ENCODE measurements at regions not wholly inside any gene's neighbourhood (a gene's known extent, or its start where the extent isn't known, plus 50 kb on each side); places are given as distances from the start of the nearest gene placed in this dataset.
"Not testable (repeated sequence)": the region's sequence is repeated elsewhere in the genome, so short reads cannot be mapped to it uniquely, and the experiment has no call there.

DNA sequence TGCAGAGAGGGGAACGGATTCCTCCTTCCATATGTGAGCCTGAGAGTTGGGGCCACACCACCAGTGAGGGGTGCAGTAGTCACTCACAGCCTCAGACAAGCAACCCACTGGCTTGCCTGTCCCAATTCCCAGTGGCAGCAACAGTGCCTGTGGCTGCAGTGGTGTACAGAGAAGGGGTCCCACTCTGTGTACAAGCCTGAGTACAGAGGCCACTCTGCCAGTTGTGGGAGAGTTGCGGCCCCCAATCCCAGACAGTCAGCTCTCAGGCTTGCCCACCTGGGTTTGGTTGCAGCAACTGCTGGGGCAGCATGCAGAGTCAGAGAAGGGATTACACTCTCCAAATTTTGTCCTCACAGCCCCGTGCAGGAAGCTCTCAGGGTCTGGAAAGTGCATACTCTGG, 133.2 kb upstream of the RFX3 start:
- DNase-seq = no peak

DNA sequence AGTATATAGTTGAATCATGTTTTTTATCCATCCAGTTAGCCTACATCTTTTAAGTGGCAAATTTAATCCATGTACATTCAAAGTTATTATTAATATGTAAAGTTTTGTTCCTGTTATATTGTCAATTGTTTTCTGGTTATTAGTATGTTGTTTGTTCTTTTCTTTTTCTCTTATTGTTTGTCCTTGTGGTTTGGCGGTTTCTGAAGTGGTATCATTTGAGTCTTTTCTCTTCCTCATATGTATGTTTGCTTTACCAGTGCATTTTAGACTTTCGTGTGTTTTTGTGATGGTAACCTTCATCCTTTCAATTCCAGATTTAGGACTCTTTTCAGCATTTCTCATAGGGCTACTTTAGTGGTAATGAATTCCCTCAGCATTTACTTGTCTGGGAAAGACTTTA, 130.4 kb upstream of the RFX3 start:
- no peak for DNase-seq

DNA sequence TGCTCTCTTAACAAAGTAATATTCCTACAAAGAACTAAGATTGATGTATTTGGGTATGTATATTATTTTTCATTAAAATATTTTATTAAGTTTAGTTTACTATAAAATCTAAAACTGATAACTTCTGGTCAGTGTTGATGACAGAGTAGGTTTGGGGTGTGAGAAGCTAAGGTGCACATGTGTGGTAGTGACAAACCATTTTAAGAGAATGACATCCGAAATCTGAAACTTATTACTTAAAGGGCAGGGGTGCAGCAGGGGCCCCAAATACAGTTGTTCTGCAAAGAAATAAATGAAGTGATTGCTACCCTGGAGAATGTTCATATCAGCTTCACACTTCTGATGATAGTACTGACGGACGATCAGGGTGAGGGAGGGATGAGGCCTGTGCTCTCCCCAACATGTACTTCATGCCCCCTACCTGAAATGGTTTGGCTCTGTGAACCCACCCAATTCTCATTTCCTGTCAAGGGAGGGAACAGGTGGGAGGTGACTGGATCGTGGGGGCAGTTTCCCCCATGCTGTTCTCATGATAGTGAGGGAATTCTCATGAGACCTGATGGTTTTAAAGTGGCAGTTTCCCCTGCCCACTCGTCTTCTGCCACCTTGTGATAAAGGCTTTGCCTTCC, 125.3 kb upstream of the RFX3 start:
- no peak for DNase-seq

DNA sequence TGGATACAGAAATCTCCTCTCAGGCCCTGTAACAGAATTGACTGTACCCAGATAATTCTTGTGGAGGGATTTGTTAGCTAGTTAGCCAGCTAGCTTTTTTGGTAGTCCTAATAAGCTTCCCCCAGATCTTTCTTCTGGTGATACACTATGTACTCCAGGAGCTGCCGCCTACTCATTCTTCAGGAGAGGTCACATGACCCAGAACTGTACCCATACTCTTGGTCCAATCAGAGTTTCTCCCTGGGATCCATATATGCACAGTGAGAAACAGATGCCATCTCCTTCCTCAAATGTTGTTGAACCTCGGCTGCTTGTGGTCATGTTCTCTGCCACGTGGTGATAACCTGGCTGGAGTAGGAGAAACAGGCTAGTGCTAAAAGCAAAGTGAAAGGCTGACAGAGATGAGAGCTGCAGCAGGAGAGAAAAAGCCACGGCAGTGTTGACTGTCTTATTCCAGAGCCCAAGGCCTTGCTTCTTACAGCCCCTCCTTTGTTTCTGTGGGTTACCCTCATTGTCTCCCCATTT, 123.0 kb upstream of the RFX3 start:
- no peak for DNase-seq

DNA sequence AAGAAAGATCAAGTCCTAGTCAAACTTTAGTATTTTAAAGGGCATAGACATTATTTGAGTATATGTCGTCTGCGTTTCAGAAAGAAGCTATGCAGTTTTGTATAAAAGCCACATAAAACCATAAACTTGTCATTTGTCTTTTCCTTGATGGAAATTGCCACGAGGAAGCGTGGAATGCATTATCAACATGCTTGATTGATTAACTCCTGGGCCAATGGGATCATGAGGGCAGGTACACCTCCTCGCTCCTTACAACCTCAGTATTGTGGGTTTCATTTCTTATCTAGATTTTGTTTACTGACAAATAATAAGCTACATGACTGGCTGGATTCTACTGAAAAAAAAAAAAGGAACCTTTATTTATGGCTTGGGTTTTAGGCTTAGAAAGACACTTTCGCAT, 122.5 kb upstream of the RFX3 start:
- DNase-seq = no peak

DNA sequence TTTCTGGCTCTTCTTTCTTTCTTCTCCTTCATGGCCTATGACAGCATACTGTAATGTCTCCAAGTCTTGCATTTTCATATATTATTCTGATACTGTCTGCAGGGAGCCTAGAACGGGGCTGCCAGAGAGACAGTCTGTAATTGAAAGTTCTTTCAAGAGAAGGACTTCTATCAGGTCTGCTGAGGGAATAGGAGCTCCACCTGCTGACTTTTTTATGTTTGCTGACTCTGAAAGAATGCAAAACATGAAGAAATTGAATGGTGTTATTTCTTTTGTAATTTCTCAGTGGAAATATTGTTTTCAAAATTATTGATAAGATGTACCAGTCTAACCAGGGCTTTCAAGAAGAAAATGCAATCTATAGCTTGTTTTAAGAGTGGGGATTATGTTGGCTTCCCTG, 121.9 kb upstream of the RFX3 start:
- no peak for DNase-seq

DNA sequence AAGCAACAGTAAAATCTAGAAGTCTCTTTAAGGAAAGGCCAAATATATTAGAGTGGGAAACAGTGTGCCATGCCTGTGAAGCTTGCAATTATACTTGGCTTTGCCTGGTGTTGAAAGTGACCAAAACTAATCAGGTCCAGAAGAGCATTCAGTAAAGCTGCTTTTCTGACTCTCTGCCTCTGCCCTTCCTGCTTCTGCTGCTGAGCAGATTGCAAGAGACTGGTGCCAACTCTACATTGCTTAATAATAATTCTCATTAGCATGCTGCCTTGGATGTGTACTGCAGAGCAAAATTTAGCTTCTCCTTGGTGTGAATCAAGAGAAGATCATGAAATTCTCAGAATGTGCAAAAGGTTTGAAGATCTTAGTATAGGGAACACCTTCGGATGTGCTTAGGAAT, 120.4 kb upstream of the RFX3 start:
- peak; percentile 77 for DNase-seq

DNA sequence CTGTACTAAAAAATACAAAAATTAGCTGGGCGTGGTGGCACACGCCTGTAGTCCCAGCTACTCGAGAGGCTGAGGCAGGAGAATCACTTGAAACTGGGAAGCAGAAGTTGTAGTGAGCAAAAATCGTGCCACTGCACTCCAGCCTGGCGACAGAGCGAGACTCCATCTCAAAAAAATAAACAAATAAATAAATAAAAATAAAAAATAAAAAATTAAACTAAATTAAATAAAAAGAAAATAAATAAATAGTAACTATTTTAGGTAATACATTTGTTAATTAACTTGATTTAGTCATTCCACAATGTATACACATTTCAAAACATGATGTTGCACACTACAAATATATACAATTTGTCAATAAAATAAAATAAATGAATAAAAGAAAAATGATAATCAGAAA, 116.3 kb upstream of the RFX3 start:
- not testable (repeated sequence) for DNase-seq

DNA sequence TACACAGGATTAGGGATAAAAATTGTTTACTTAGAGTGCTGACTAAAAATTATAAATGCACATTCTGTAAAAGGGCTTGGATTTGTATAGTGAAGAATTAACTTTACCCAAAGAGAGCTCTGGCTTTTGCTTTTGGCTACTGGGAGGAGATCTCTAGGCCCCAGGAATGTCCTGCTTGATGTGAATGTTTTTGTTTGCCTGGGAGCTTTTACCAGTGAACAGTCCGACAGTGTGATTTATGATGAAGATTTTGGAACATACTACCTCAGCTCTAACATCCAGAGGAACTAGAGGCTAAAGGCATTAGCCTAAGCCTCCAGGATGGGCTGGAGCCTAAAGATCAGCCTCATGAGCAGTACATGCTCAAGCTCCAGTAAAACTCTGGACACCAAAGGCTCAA, 103.7 kb upstream of the RFX3 start:
- DNase-seq = no peak

DNA sequence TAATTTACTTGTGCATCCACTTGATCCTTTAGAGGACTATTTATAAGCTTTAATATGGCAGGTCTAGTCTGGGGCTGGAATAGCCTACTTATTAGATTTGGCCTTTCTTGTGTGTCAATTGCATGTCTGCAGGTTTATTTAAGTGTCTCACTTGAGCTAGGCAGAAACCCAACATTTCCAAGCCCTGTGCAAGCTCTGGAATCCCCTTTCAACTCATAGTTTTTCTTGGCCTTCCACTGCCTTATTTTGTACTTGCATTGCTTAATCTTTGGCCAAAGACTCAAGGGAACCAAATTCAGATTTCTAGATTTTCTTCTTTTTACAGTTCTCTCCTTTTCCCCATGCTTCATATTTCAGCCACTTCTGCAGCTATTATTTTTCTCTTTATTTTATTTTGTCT, 102.4 kb upstream of the RFX3 start:
- no peak for DNase-seq

DNA sequence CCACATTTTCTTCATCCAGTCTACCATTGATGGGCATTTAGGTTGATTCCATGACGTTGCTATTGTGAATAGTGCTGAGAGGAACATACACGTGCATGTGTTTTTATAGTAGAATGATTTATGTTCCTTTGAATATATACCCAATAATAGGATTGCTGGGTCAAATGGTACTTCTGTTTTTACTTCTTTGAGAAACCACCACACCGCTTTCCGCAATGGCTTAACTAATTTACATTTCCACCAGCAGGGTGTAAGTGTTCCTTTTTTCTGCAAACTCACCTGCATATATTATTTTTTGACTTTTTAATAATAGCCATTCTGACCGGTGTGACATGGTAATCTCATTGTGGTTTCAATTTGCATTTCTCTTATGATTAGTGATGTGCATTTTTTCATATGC, 82.2 kb upstream of the RFX3 start:
- no peak for DNase-seq

DNA sequence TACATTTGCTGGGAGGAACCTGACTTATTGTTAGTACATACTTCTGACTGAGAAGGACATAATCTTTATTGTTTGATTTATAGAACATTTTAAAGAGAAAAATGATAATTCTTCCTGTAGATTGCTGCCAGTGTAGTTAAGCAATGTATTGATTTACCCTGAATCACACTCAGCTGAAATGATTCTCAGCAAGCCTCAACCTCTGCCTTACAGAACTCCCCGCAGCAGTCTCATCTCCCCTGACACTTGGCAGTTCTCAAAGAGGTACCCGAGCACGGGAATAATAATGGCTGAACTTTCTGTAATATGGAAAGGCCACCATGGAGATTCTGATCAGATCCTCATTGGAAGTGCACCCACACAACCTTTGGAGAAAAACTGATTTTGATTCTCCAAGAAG, 74.9 kb upstream of the RFX3 start:
- DNase-seq = no peak

DNA sequence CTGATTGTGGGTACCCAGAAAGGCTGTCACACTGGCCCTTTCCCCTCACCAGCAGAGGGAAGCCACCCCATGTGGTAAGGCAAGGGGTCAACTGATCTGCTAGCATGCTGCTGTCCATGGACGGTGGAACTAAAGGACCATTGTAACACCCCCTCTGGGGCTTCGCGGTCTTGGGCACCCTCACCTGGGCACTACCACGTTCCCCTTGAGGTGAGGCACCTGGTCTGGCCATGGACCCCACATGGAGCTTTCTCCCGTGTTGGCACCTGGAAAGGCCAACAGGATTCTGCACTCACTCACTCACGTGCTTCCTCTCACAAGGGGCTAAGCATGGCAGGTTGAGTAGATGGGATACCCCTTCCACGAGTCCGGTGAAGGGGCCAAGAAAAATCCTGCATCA, 72.0 kb upstream of the RFX3 start:
- no peak for DNase-seq

DNA sequence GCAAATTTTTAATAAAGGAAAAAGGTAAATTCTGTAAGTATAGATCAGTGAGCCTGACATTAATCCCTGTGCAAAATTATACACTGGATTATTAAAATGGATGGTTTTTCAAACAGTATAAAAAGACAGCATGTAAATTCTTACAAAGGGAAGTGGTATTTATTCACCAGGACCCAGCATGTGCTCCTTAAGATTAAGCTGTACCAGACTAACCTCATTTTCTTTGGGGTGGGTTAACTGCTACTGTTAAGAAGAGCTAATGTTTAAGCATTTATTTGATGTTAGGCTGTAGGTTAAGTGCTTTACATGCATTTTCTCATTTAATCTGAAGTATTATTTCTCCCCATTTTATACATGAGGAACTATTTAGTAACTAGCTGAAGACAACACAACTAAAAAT, 60.3 kb upstream of the RFX3 start:
- DNase-seq = no peak

DNA sequence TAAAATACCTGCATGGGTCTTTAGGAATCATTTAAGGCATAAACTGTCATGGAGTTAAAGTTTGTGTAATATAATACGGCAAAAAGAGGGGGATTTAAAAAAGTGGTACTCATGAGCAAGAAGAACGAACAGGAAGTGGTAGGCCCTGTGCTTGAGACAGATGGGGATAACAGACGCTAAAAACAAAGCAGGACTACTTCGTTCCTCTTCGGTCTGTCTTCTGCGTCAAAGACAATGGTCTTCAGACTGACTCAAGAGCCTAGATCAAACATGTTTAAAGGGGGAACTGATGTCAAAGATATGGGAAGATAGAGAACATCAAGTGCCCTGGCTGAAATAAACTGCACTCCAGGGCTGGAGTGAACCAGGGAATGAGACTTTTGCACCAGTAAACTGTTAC, 59.8 kb upstream of the RFX3 start:
- DNase-seq = no peak

DNA sequence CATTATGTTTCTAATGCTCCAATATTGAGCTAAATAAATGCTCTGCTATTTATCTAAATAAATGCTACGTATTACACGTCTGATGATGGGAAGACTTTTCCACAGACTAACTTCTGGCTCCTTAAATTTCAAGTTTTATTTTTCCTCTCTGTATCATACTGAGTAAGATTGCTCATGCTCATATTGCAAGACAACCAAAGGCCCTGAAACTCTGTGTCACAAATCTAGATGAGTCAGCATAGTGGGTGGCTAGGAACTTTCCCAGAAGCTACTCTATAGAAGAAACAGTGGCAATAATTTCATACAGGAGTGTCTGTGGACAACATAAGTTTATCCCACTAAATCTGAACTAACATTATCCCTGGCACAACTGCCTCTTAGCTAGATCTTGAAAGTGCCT, 53.0 kb upstream of the RFX3 start:
- no peak for DNase-seq

DNA sequence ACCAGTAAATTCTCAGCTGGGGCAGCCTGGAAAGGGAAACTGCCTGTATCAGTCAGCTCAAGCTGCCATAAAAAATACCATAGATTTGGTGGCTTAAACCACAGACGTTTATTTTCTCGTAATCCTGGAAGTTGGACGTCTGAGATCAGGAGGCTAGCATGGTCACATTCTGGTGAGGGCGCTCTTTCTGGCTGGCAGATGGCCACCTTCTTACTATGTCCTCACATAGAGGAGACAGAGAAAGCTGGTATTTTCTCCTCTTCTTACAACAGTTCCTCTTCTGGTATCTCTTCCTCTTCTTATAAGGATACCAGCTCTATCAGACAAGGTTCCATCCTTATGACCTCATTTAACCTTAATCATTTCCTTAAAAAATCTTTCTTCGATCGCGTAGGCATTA, 50.5 kb upstream of the RFX3 start:
- peak; percentile 4 for DNase-seq

DNA sequence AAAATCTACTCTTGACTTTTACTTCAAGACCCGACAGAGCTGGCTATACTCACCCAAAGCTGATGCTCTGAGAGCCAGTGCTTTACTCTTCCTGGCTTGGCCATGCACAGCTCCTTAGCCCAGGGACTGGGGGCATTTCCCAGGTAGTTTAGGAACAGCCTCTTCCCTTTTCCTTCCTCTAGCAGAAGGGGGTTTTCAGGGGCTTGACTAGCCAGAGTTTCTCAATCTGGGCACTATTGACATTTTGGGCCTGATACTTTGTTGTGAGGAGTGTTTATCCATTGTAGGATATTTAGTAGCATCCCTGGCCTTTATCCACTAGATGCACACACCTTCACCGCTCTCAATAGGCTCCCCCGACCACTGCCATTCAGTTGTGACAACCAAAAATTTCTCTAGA, 50.0 kb upstream of the RFX3 start:
- DNase-seq = no peak

All from NCI-H1694 treated with DMSO at 0.1 percent for 48 hours (cell line).